PFSK-1 (cell line): ENCODE measurements at regions not wholly inside any gene's neighbourhood (a gene's known extent, or its start where the extent isn't known, plus 50 kb on each side); places are given as distances from the start of the nearest gene placed in this dataset.

Experiments used
- FOXP2 ChIP-seq: optimal IDR thresholded peaks from 2 replicates; pipeline ENCODE3; 2011; ENCODE audit warnings: borderline replicate concordance, control low read depth, inconsistent platforms; ENCODE audit not compliant: insufficient read depth; ENCODE audit errors: extremely low read length, extremely low read depth
- POLR2AphosphoS5 ChIP-seq: IDR thresholded peaks from 2 replicates; pipeline ENCODE4 v1.6.1; 2012; ENCODE audit warnings: low read depth, mild to moderate bottlenecking, control low read depth, low read length, moderate library complexity
- SIN3A ChIP-seq: IDR thresholded peaks from 2 replicates; pipeline ENCODE4 v1.6.1; 2012; ENCODE audit warnings: mild to moderate bottlenecking, low read length, moderate library complexity, borderline replicate concordance; ENCODE audit not compliant: insufficient read depth
- TAF1 ChIP-seq: IDR thresholded peaks from 2 replicates; pipeline ENCODE4 v1.6.1; 2012; ENCODE audit warnings: low read length, control low read depth, borderline replicate concordance; ENCODE audit not compliant: insufficient read depth
- TF ChIP-seq, protein P1 (sequence below), 2 experiments: IDR thresholded peaks; 2 replicates each; pipeline versions ENCODE4 v1.6.1 to v1.8.0; 2011 to 2012; ENCODE audit warnings: low read depth in 2 of 2, low read length in 2 of 2, control low read depth in 1 of 2, inconsistent platforms in 1 of 2, mild to moderate bottlenecking in 1 of 2, moderate library complexity in 1 of 2; ENCODE audit not compliant: insufficient read depth in 1 of 2

DNA sequence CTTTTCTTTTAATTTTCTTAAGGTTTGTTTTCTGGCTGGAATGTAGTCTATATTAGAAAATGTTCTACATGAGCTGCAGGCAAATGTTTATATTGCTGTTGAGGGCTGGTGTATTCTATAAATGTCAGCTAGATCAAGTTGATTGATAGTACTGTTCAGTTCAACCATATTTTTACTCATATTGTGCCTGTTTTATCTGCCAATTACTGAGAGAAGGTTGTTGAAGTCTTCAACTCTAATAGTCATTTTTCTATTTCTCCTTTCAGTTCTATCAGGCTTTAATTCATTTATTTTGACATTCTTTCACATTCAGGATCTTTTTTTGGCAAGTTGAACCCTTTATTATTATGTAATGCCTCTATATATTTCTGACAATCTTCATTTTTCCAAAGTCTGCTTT, 93.2 kb upstream of the HS3ST3A1 start:
- TF ChIP-seq POLR2AphosphoS5 (no peak), SIN3A (no peak), TAF1 (no peak), FOXP2 (no peak)
- TF ChIP-seq, protein P1, sequence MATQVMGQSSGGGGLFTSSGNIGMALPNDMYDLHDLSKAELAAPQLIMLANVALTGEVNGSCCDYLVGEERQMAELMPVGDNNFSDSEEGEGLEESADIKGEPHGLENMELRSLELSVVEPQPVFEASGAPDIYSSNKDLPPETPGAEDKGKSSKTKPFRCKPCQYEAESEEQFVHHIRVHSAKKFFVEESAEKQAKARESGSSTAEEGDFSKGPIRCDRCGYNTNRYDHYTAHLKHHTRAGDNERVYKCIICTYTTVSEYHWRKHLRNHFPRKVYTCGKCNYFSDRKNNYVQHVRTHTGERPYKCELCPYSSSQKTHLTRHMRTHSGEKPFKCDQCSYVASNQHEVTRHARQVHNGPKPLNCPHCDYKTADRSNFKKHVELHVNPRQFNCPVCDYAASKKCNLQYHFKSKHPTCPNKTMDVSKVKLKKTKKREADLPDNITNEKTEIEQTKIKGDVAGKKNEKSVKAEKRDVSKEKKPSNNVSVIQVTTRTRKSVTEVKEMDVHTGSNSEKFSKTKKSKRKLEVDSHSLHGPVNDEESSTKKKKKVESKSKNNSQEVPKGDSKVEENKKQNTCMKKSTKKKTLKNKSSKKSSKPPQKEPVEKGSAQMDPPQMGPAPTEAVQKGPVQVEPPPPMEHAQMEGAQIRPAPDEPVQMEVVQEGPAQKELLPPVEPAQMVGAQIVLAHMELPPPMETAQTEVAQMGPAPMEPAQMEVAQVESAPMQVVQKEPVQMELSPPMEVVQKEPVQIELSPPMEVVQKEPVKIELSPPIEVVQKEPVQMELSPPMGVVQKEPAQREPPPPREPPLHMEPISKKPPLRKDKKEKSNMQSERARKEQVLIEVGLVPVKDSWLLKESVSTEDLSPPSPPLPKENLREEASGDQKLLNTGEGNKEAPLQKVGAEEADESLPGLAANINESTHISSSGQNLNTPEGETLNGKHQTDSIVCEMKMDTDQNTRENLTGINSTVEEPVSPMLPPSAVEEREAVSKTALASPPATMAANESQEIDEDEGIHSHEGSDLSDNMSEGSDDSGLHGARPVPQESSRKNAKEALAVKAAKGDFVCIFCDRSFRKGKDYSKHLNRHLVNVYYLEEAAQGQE (IDR thresholded peaks at IDR 0.05; ENCODE audit: insufficient read depth in 1 of 2, low read depth in 2 of 2, low read length in 2 of 2): no peak
